ENCODE measurements at regions not wholly inside any gene's neighbourhood (a gene's known extent, or its start where the extent isn't known, plus 50 kb on each side); places are given as distances from the start of the nearest gene placed in this dataset.

GRCh38 chr3:68342426-68342825, 589.9 kb downstream of the TAFA4 start:
- intact Hi-C loops (cut with DNase I, micrococcal nuclease) = no loop called here
- TF ChIP-seq CTCF (IDR thresholded peaks at IDR 0.05) = no peak
- no peaks in the 10 kb centered on the region for H3K4me1 ChIP-seq (ENCODE audit: low read depth)
- H3K4me3 ChIP-seq = no peak overlapping the region
- no peaks in the 10 kb centered on the region for H3K36me3 ChIP-seq (ENCODE audit: low read depth)
- ATAC-seq (no peak), DNase-seq (no peak)
- no peaks in the 10 kb centered on the region for H3K9me3 ChIP-seq

- no peak for DNase-seq
- Histone ChIP-seq H3K9me3 (no peaks in the 10 kb centered on the region), H3K36me3 (ENCODE audit: low read depth) (no peaks in the 10 kb centered on the region), H3K4me1 (ENCODE audit: low read depth) (no peaks in the 10 kb centered on the region), H3K4me3 (no peak overlapping the region)
- intact Hi-C loops (cut with DNase I, micrococcal nuclease) = no loop called here
- no peak for TF ChIP-seq CTCF (IDR thresholded peaks at IDR 0.05)
- ATAC-seq = no peak
These were observed 596.3 kb downstream of the TAFA4 start for GRCh38 chr3:68336042-68336441.

- H3K4me3 ChIP-seq = no peak overlapping the region
- H3K36me3 ChIP-seq (ENCODE audit: low read depth) = no peaks in the 10 kb centered on the region
- TF ChIP-seq CTCF (IDR thresholded peaks at IDR 0.05) = no peak
- no peak for ATAC-seq
- no peaks in the 10 kb centered on the region for H3K9me3 ChIP-seq
- intact Hi-C loops (cut with DNase I, micrococcal nuclease) = no loop called here
- DNase-seq = no peak
- H3K4me1 ChIP-seq (ENCODE audit: low read depth) = no peaks in the 10 kb centered on the region
These were observed 597.9 kb downstream of the TAFA4 start for GRCh38 chr3:68334367-68334986.

GRCh38 chr3:68328049-68328448, 604.3 kb downstream of the TAFA4 start:
- no peaks in the 10 kb centered on the region for H3K4me1 ChIP-seq (ENCODE audit: low read depth)
- no peak for TF ChIP-seq CTCF (IDR thresholded peaks at IDR 0.05)
- H3K36me3 ChIP-seq (ENCODE audit: low read depth) = no peaks in the 10 kb centered on the region
- no peak for DNase-seq
- H3K9me3 ChIP-seq = no peaks in the 10 kb centered on the region
- no peak overlapping the region for H3K4me3 ChIP-seq
- ATAC-seq = no peak
- intact Hi-C loops (cut with DNase I, micrococcal nuclease) = no loop called here

- H3K9me3 ChIP-seq = no peaks in the 10 kb centered on the region
- H3K4me3 ChIP-seq = no peak overlapping the region
- DNase-seq (no peak), ATAC-seq (no peak)
- no peaks in the 10 kb centered on the region for H3K36me3 ChIP-seq (ENCODE audit: low read depth)
- intact Hi-C loops (cut with DNase I, micrococcal nuclease) = no loop called here
- no peaks in the 10 kb centered on the region for H3K4me1 ChIP-seq (ENCODE audit: low read depth)
- no peak for TF ChIP-seq CTCF (IDR thresholded peaks at IDR 0.05)
These were observed 616.4 kb downstream of the TAFA4 start for GRCh38 chr3:68315964-68316363.

- Histone ChIP-seq H3K9me3 (no peaks in the 10 kb centered on the region), H3K36me3 (ENCODE audit: low read depth) (no peaks in the 10 kb centered on the region), H3K4me3 (no peak overlapping the region), H3K4me1 (ENCODE audit: low read depth) (no peaks in the 10 kb centered on the region)
- no peak for ATAC-seq
- no peak for TF ChIP-seq CTCF (IDR thresholded peaks at IDR 0.05)
- no peak for DNase-seq
- intact Hi-C loops (cut with DNase I, micrococcal nuclease) = no loop called here
These were observed 616.8 kb downstream of the TAFA4 start for GRCh38 chr3:68315546-68315945.

All from mucosa of descending colon (tissue), 3 donors.